Keratinocyte (primary cell): ENCODE measurements at regions not wholly inside any gene's neighbourhood (a gene's known extent, or its start where the extent isn't known, plus 50 kb on each side); places are given as distances from the start of the nearest gene placed in this dataset.

Experiments
- EZH2 ChIP-seq: IDR thresholded peaks from one replicate; pipeline ENCODE4 v1.6.1; 2012; ENCODE audit warnings: inconsistent platforms, mild to moderate bottlenecking, low read length, moderate library complexity
- TF ChIP-seq, protein P1 (sequence below), 3 experiments: IDR thresholded peaks in 1 of 3; conservative IDR thresholded peaks in 1 of 3; optimal IDR thresholded peaks in 1 of 3; 2 replicates in 2 of 3; 3 replicates in 1 of 3; pipeline versions ENCODE3 to v1.5.1; 2011; ENCODE audit warnings: low read length in 3 of 3, mild to moderate bottlenecking in 3 of 3, moderate library complexity in 2 of 3, control low read depth in 1 of 3, inconsistent platforms in 1 of 3; ENCODE audit not compliant: insufficient read depth in 2 of 3; ENCODE audit errors: extremely low read depth in 1 of 3

DNA sequence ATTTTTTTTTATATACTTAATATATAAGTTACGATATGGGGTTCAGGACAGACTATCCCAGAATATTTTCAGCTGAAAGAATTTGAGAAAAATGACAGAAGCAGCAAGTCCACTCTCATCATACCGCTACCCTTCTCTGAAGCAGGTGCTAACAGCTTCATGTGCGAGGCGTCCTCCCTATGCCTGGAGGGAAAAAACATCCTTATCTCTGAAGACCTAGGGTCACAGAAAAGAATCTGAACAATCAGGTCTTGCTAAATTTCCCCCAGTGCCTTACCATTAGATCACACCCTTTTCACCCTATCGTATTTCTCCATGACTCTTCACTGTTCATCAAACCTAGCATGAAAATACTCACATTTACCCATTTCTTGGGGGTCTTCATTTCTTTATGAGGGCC lies 51.9 kb upstream of the CREB1 start:
- TF ChIP-seq, protein P1, sequence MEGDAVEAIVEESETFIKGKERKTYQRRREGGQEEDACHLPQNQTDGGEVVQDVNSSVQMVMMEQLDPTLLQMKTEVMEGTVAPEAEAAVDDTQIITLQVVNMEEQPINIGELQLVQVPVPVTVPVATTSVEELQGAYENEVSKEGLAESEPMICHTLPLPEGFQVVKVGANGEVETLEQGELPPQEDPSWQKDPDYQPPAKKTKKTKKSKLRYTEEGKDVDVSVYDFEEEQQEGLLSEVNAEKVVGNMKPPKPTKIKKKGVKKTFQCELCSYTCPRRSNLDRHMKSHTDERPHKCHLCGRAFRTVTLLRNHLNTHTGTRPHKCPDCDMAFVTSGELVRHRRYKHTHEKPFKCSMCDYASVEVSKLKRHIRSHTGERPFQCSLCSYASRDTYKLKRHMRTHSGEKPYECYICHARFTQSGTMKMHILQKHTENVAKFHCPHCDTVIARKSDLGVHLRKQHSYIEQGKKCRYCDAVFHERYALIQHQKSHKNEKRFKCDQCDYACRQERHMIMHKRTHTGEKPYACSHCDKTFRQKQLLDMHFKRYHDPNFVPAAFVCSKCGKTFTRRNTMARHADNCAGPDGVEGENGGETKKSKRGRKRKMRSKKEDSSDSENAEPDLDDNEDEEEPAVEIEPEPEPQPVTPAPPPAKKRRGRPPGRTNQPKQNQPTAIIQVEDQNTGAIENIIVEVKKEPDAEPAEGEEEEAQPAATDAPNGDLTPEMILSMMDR (optimal IDR thresholded peaks at IDR 0.05 in 1 of 3, IDR thresholded peaks at IDR 0.05 in 1 of 3, conservative IDR thresholded peaks at IDR 0.05 in 1 of 3; ENCODE audit: extremely low read depth in 1 of 3, insufficient read depth in 2 of 3, low read length in 3 of 3): no peak
- TF ChIP-seq EZH2: no peak
